Stomach (tissue), 8 donors: ENCODE measurements at regions not wholly inside any gene's neighbourhood (a gene's known extent, or its start where the extent isn't known, plus 50 kb on each side); places are given as distances from the start of the nearest gene placed in this dataset.
A peak's percentile ranks its signal among the peaks of the same experiment; 100 is the strongest.

ENCODE experiments used
- DNase-seq, 2 donors: peaks; one replicate each; pipeline versions ENCODE4 v3.0.0 to v3.0.0-alpha.2; 2013 to 2019
- H3K27ac ChIP-seq, 5 donors: fragments of 200-600 bp in 4 of 5; sonication (generic) in 4 of 5; one replicate each; pipeline ENCODE4 v1.5.1; 2013 to 2019; ENCODE audit warnings: mild to moderate bottlenecking in 1 of 5, moderate library complexity in 1 of 5
- H3K27me3 ChIP-seq, 3 donors: fragments of 200-600 bp; sonication (generic); one replicate each; pipeline ENCODE4 v1.5.1; 2017 to 2019; ENCODE audit warnings: mixed run types in 1 of 3
- H3K36me3 ChIP-seq, 4 donors: fragments of 200-600 bp; sonication (generic); 1 replicate in 3 of 4; 2 replicates in 1 of 4; pipeline ENCODE4 v1.5.1; 2016 to 2019
- H3K4me1 ChIP-seq, 4 donors: fragments of 200-600 bp; sonication (generic); one replicate each; pipeline ENCODE4 v1.5.1; 2016 to 2019
- H3K4me3 ChIP-seq, 4 donors: fragments of 200-600 bp; sonication (generic) in 3 of 4; one replicate each; pipeline ENCODE4 v1.5.1; 2016 to 2019; ENCODE audit warnings: mild to moderate bottlenecking in 1 of 4
- H3K9me3 ChIP-seq, 4 donors: fragments of 200-600 bp; sonication (generic); one replicate each; pipeline ENCODE4 v1.5.1; 2016 to 2019
- EP300 ChIP-seq: sonication (generic); formaldehyde crosslinking; IDR thresholded peaks from one replicate; pipeline ENCODE4 v1.6.1; 2017; ENCODE audit warnings: antibody characterized with exemption
- POLR2A ChIP-seq, 4 donors: fragments of 450-650 bp; IDR thresholded peaks; one replicate each; pipeline ENCODE4 v1.6.1; 2016; ENCODE audit warnings: antibody characterized with exemption in 4 of 4, control low read depth in 2 of 4, mild to moderate bottlenecking in 1 of 4, moderate library complexity in 1 of 4
- POLR2AphosphoS5 ChIP-seq, 3 donors: sonication (generic); formaldehyde crosslinking; IDR thresholded peaks; one replicate each; pipeline ENCODE4 v1.6.1; 2016; ENCODE audit warnings: antibody characterized with exemption in 3 of 3
- WGBS, 5 donors: extraction: QIAGEN DNeasy Blood & Tissue Kit in 3 of 5; methylation state at CpG; one replicate each; pipeline versions ENCODE4 v1.1.5 to v1.1.7; 2013 to 2018; 5-methylcytosine and 5-hydroxymethylcytosine counted together
- intact Hi-C: fragments of 100-400 bp; cut with DNase I; formaldehyde crosslinking; loops from one replicate; pipeline ENCODE4 v1.15.1; 2023; ENCODE audit warnings: low total_unique reads
- TF ChIP-seq, protein P1 (sequence below), 7 experiments: fragments of 450-650 bp in 4 of 7; fragments of 200-600 bp in 3 of 7; sonication (generic) in 3 of 7; IDR thresholded peaks; one replicate each; pipeline ENCODE4 v1.5.1; 2016 to 2019; ENCODE audit warnings: antibody characterized with exemption in 7 of 7, control low read depth in 2 of 7, mild to moderate bottlenecking in 1 of 7
- donor health status: healthy with polysubstance abuse.
- donor health status: Bipolar disorder and iron deficiency.
- donor health status: healthy.

GRCh38 chr10:111430070-111430469 is 353.2 kb downstream of the ADRA2A start:
- WGBS, 5 donors: 82 to 98% (median 84%) methylated on average over 1 of the region's 1 CpG
- Histone ChIP-seq H3K27me3 (no peaks in the 10 kb centered on the region), H3K9me3 (no peaks in the 10 kb centered on the region), H3K27ac (no peak overlapping the region), H3K4me3 (no peak overlapping the region), H3K36me3 (no peaks in the 10 kb centered on the region), H3K4me1 (no peaks in the 10 kb centered on the region)
- intact Hi-C loops: no loop called here
- TF ChIP-seq EP300 (no peak), POLR2A (IDR thresholded peaks at IDR 0.05) (no peak), POLR2AphosphoS5 (IDR thresholded peaks at IDR 0.05) (no peak)
- TF ChIP-seq, protein P1, sequence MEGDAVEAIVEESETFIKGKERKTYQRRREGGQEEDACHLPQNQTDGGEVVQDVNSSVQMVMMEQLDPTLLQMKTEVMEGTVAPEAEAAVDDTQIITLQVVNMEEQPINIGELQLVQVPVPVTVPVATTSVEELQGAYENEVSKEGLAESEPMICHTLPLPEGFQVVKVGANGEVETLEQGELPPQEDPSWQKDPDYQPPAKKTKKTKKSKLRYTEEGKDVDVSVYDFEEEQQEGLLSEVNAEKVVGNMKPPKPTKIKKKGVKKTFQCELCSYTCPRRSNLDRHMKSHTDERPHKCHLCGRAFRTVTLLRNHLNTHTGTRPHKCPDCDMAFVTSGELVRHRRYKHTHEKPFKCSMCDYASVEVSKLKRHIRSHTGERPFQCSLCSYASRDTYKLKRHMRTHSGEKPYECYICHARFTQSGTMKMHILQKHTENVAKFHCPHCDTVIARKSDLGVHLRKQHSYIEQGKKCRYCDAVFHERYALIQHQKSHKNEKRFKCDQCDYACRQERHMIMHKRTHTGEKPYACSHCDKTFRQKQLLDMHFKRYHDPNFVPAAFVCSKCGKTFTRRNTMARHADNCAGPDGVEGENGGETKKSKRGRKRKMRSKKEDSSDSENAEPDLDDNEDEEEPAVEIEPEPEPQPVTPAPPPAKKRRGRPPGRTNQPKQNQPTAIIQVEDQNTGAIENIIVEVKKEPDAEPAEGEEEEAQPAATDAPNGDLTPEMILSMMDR (IDR thresholded peaks at IDR 0.05): no peak
- no peak for DNase-seq

DNA sequence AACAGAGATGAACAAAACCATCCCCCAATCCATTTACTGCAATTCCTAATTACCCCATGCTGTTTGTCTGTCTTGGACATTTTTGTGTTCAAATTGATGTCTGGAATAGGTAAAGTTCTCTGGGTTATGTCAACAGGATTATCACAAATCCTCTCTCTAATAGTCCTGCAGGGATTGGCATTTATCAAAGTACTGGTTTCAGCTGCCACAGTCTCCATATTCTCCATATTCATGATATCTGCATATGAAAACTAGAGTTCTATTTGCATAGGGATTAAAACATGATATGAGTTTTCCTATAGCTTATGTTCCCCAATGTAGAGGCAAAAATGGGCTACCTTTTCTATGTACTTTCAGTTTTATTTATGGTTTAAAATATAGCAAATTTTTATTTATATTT is 355.8 kb downstream of the ADRA2A start:
- Histone ChIP-seq H3K4me1 (no peaks in the 10 kb centered on the region), H3K36me3 (no peaks in the 10 kb centered on the region), H3K9me3 (no peaks in the 10 kb centered on the region), H3K27ac (no peak overlapping the region), H3K27me3 (no peaks in the 10 kb centered on the region), H3K4me3 (no peak overlapping the region)
- intact Hi-C loops: no loop called here
- no peak for DNase-seq
- TF ChIP-seq EP300 (no peak), POLR2A (IDR thresholded peaks at IDR 0.05) (no peak), POLR2AphosphoS5 (IDR thresholded peaks at IDR 0.05) (no peak)
- TF ChIP-seq, protein P1 (IDR thresholded peaks at IDR 0.05): no peak

DNA sequence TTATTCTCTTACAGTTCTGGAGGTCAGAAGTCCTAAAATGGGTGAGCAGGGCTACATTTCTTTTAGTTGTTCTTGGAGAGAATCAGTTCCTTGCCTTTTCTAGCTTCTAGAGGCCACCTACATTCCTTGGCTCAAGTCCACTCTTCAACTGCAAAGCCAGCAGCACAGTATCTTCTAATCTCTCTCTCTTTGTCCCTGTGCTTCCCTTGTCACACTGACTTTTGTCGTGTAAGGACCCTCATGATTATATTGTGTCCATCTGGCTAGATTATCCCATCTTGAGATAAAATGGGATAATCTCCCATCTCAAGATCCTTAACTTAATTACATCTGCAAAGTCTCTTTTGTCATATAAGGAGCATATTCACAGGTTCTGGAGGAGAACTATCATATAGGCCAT is 359.0 kb downstream of the ADRA2A start:
- no peaks in the 10 kb centered on the region for H3K9me3 ChIP-seq
- H3K4me1 ChIP-seq: no peaks in the 10 kb centered on the region
- intact Hi-C loops: no loop called here

GRCh38 chr10:111439034-111439842 is 362.4 kb downstream of the ADRA2A start:
- Histone ChIP-seq H3K27ac (no peak overlapping the region), H3K27me3 (no peaks in the 10 kb centered on the region), H3K36me3 (no peaks in the 10 kb centered on the region), H3K4me3 (no peak overlapping the region), H3K9me3 (no peaks in the 10 kb centered on the region), H3K4me1 (no peaks in the 10 kb centered on the region)
- intact Hi-C loops: no loop called here
- 83 to 88% (median 87%) methylated on average over 3 of the region's 3 CpGs for WGBS, 5 donors
- TF ChIP-seq POLR2AphosphoS5 (IDR thresholded peaks at IDR 0.05) (no peak), POLR2A (IDR thresholded peaks at IDR 0.05) (no peak), EP300 (no peak)
- DNase-seq: no peak

More for the DNA sequence above, 359.0 kb downstream of the ADRA2A start:
- no peaks in the 10 kb centered on the region for H3K27me3 ChIP-seq
- 63 to 82% (median 78%) methylated on average over 1 of the region's 1 CpG for WGBS, 5 donors
- TF ChIP-seq POLR2A (IDR thresholded peaks at IDR 0.05): no peak
- TF ChIP-seq EP300: no peak
- no peak for TF ChIP-seq POLR2AphosphoS5 (IDR thresholded peaks at IDR 0.05)
- H3K4me3 ChIP-seq: no peak overlapping the region
- no peak for DNase-seq
- no peak overlapping the region for H3K27ac ChIP-seq
- H3K36me3 ChIP-seq: no peaks in the 10 kb centered on the region

- TF ChIP-seq EP300 (no peak), POLR2AphosphoS5 (IDR thresholded peaks at IDR 0.05) (no peak), POLR2A (IDR thresholded peaks at IDR 0.05) (no peak)
- TF ChIP-seq, protein P1 (IDR thresholded peaks at IDR 0.05): no peak
- no peak overlapping the region for H3K4me3 ChIP-seq
- 72 to 84% (median 80%) methylated on average over 5 of the region's 5 CpGs for WGBS, 5 donors
- no peaks in the 10 kb centered on the region for H3K27me3 ChIP-seq
- no peaks in the 10 kb centered on the region for H3K36me3 ChIP-seq
- peak in 1 of 2 donors; percentile 7 for DNase-seq
- no peak overlapping the region for H3K27ac ChIP-seq
- H3K4me1 ChIP-seq: no peaks in the 10 kb centered on the region
- no peaks in the 10 kb centered on the region for H3K9me3 ChIP-seq
- intact Hi-C loops: no loop called here
These were observed 363.7 kb downstream of the ADRA2A start for GRCh38 chr10:111440501-111440900.
